LNCAP (cell line): ENCODE measurements at regions not wholly inside any gene's neighbourhood (a gene's known extent, or its start where the extent isn't known, plus 50 kb on each side); places are given as distances from the start of the nearest gene placed in this dataset.

Source experiments
- TF ChIP-seq, protein P1 (sequence below): fragments of 450-650 bp; IDR thresholded peaks from 2 replicates; pipeline ENCODE4 v1.5.1; 2017; ENCODE audit warnings: mild to moderate bottlenecking

DNA sequence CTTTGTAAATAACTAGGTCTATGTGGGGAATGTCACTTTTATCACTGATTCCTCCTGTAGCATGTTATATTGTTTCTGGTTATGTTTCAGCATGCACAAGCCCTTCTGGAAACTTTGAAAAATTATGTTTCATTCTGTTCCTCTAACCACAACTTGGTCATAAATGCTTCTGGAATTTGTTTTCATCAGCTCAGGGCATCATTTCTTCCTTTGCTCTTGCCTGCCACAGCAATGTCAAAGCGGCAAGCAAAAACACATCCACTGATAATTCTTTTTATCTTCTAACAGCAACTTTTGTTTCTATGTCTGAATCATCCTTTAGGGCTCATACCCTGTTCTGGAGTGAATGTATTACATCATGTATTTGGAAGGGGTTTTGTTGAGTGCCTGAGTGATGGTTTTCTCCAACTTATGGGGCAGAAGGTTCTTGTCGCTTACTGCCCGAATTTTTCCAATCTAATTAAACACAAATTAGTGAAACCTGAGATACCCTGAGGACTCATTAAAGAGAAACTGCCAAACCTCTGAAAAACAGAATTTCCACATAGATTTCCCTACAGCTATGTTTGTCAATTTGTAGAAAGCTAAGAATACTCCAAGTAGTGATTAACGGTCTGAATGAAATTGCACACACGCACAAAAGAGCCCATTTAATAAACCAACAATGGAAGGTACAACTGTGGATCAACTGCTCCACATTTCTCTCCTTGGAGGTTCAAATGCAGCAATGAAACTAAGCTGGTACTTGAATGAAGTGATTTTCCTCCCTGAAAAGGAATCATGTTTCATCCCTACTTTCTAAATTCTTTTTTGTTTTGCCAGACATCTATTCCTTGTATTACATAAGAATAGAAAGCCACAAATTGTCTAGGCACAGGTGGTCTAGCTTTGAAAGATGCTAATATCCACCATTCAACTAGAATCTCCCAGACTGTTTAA lies 173.5 kb upstream of the KRR1 start:
- TF ChIP-seq, protein P1, sequence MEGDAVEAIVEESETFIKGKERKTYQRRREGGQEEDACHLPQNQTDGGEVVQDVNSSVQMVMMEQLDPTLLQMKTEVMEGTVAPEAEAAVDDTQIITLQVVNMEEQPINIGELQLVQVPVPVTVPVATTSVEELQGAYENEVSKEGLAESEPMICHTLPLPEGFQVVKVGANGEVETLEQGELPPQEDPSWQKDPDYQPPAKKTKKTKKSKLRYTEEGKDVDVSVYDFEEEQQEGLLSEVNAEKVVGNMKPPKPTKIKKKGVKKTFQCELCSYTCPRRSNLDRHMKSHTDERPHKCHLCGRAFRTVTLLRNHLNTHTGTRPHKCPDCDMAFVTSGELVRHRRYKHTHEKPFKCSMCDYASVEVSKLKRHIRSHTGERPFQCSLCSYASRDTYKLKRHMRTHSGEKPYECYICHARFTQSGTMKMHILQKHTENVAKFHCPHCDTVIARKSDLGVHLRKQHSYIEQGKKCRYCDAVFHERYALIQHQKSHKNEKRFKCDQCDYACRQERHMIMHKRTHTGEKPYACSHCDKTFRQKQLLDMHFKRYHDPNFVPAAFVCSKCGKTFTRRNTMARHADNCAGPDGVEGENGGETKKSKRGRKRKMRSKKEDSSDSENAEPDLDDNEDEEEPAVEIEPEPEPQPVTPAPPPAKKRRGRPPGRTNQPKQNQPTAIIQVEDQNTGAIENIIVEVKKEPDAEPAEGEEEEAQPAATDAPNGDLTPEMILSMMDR, result no peak

DNA sequence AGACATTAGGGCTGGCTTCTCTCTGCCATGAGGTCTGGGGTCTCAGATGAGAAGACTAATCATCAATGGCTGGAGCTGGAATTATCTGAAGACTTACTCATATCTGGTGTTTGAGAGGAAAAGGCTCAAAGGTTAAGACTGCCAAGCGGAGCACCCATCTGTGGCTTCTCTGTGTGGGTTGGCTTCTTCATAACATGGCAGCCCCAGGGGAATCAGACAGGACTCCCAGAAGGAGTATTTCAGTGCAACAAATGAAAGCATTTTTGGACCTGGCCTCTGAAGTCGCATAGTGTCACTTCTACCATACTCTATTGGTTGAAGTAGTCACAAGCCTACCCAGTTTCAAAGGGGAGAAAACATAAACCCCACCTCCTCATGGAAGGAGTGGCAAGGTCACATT lies 171.8 kb upstream of the KRR1 start:
- TF ChIP-seq, protein P1, result no peak

DNA sequence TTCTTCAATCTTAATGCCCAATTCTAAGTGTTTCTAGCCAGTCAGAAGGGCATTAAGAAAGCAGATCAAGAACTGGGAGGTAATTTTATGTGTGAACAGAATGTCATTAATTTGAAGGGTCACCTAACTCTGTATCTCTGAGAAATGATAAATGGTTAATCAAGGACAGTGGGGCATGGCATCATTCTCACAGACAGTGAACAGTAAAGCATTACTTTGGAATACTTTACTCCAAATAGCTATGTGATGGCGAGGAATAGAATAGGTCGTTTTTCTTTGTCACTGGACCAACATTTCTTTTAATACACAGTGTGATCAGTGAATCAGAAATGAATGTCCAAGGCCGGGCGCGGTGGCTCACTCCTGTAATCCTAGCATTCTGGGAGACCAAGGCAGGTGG lies 166.1 kb upstream of the KRR1 start:
- TF ChIP-seq, protein P1, result no peak

DNA sequence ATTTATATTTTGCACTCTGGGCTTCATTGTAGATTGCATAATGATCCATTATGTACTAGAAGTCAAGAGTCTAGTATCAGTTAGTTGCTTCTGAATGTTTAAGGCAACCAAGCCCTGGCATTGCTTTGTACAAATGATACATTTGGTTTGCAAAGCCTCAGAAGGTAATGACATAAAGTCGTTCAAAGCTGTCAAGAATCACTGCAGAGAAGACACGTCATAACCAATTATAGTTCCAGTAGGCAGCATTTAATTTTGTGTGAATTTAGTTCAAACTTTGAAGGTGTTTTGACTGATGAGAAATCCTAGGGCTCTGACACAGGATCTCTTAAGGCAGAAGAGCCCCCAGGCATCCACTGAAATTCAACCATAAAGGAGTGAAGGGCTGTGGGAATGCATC lies 163.0 kb upstream of the KRR1 start:
- TF ChIP-seq, protein P1, result no peak

DNA sequence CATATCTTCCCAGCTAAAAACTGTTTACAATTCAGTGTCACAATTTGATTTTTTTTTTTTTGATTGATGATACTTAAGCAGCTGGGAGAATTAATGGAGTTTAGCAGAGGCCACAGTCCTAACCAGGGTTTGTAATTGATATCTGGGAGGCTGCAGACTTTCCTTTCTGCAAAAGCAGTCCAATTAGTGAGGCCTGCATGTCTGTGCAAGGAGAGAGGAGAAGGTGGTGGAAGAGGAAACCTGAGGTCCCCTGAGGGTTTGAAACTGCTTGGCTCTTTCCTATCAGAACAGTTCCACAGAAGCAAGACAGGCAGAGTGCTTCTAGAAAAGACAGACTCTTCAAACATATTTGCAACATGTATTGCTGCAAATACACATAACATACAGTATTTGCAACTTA lies 160.8 kb upstream of the KRR1 start:
- TF ChIP-seq, protein P1, result no peak

DNA sequence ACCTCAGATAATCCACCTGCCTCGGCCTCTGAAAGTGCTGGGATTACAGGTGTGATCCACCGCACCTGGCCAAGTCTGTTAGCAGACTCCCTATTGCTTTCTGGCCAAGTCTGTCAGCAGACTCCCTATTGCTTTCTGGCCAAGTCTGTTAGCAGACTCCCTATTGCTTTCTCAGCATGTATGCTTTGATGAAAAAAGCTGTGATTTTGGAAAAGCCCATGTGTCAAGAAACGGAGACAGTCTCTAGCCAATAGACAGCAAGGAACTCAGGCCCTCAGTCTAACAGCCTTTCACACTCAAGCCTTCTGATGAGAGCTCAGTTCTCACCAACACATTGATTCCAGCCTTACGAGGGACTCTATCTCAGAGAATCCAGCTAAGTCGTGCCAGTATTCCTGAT lies 158.8 kb upstream of the KRR1 start:
- TF ChIP-seq, protein P1, result no peak

DNA sequence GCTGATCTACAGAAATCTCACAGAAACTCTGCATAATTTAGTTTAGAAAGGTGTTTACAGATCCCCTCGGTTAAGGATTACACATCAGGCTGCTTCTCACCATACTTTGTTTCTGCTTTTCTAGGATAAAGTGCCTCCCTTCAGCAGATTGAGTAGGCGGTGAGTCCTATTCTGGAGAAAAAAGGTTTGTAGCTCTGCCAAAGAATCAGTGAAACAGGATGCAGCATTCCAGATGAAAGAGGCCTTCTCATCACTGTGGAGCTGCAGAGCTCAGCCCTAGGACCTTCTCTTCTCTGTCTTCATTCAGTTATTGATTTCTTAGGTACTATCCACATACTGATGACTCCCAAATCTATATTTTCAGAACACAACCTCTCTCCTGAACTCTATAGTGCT lies 155.5 kb upstream of the KRR1 start:
- TF ChIP-seq, protein P1, result no peak
